H1 (cell line): ENCODE measurements at regions not wholly inside any gene's neighbourhood (a gene's known extent, or its start where the extent isn't known, plus 50 kb on each side); places are given as distances from the start of the nearest gene placed in this dataset.

Experiments used
- CTCF ChIA-PET: fragments of 300-600 bp; sonication (Branson Sonifier 250); formaldehyde crosslinking; loops from one replicate; lab custom pipeline; 2021; ENCODE audit not compliant: partially characterized antibody; lab: Charles Lee
- POLR2A ChIA-PET: fragments of 300-600 bp; sonication (Branson Sonifier 250); formaldehyde crosslinking; loops from one replicate; lab custom pipeline; 2021; ENCODE audit warnings: inconsistent platforms; ENCODE audit not compliant: partially characterized antibody; lab: Charles Lee
- DNase-seq, 2 experiments: peaks; one replicate each; pipeline versions ENCODE4 v3.0.0 to v3.0.0-alpha.2; 2010 to 2022; ENCODE audit warnings: low spot score in 2 of 2, low read depth in 1 of 2, mixed read lengths in 1 of 2
- FAIRE-seq: peaks from 2 replicates; lab custom pipeline; 2011; peaks lifted over from hg19 to GRCh38; lab: Jason Lieb, UNC
- H2AFZ ChIP-seq: 2 replicates; pipeline ENCODE4 v1.8.1; 2012; ENCODE audit warnings: low read length, inconsistent platforms
- H2AK5ac ChIP-seq: 2 replicates; pipeline ENCODE4 v1.6.1; 2013; ENCODE audit warnings: low read depth, low read length
- H2BK120ac ChIP-seq: replicated peaks from 2 replicates; pipeline ENCODE3; 2013; ENCODE audit warnings: low read depth, low read length, inconsistent platforms
- H2BK12ac ChIP-seq: 2 replicates; pipeline ENCODE4 v1.6.1; 2013; ENCODE audit warnings: low read depth, low read length
- H2BK15ac ChIP-seq: 2 replicates; pipeline ENCODE4 v1.6.1; 2013; ENCODE audit warnings: low read length
- H2BK20ac ChIP-seq: 2 replicates; pipeline ENCODE4 v1.6.1; 2013; ENCODE audit warnings: low read length
- H2BK5ac ChIP-seq: 2 replicates; pipeline ENCODE4 v1.6.1; 2013; ENCODE audit warnings: low read depth, low read length
- H3K14ac ChIP-seq: 2 replicates; pipeline ENCODE4 v1.6.1; 2013; ENCODE audit warnings: inconsistent platforms; ENCODE audit not compliant: insufficient read length
- H3K18ac ChIP-seq: 2 replicates; pipeline ENCODE4 v1.6.1; 2013; ENCODE audit warnings: low read length; ENCODE audit errors: extremely low read depth
- H3K23ac ChIP-seq: 2 replicates; pipeline ENCODE4 v1.6.1; 2013; ENCODE audit warnings: inconsistent platforms; ENCODE audit not compliant: insufficient read length
- H3K23me2 ChIP-seq: 2 replicates; pipeline ENCODE4 v1.6.1; 2013; ENCODE audit warnings: low read depth, low read length
- H3K27ac ChIP-seq: 2 replicates; pipeline ENCODE4 v1.6.1; 2011; ENCODE audit warnings: low read depth, low read length, inconsistent platforms
- H3K27me3 ChIP-seq, 4 experiments: replicated peaks in 1 of 4; 1 replicate in 1 of 4; 2 replicates in 3 of 4; pipeline versions ENCODE4 v1.6.1 to v1.8.1; 2011 to 2013; ENCODE audit warnings: low read length in 3 of 4, mild to moderate bottlenecking in 3 of 4, inconsistent platforms in 2 of 4, mixed read lengths in 2 of 4, moderate library complexity in 1 of 4; ENCODE audit not compliant: control insufficient read depth in 3 of 4, insufficient read depth in 3 of 4; ENCODE audit errors: extremely low read depth in 1 of 4
- H3K36me3 ChIP-seq, 4 experiments: 2 replicates each; pipeline versions ENCODE4 v1.6.1 to v1.8.1; 2011 to 2013; ENCODE audit warnings: mild to moderate bottlenecking in 4 of 4, low read length in 3 of 4, moderate library complexity in 2 of 4, control low read depth in 1 of 4, inconsistent platforms in 1 of 4; ENCODE audit not compliant: insufficient read depth in 4 of 4, control insufficient read depth in 2 of 4
- H3K4ac ChIP-seq: replicated peaks from 2 replicates; pipeline ENCODE3; 2013; ENCODE audit warnings: low read length, low read depth, mixed read lengths, inconsistent platforms; ENCODE audit not compliant: insufficient read length
- H3K4me1 ChIP-seq, 4 experiments: replicated peaks in 1 of 4; 1 replicate in 1 of 4; 2 replicates in 3 of 4; pipeline versions ENCODE4 v1.6.1 to v1.8.1; 2011 to 2013; ENCODE audit warnings: low read length in 3 of 4, inconsistent platforms in 2 of 4, mixed read lengths in 1 of 4; ENCODE audit not compliant: insufficient read depth in 4 of 4, control insufficient read depth in 3 of 4
- H3K4me2 ChIP-seq, 2 experiments: 2 replicates each; pipeline versions ENCODE4 v1.6.1 to v1.8.1; 2011 to 2013; ENCODE audit warnings: low read depth in 2 of 2, low read length in 2 of 2, control low read depth in 1 of 2, inconsistent platforms in 1 of 2, mild to moderate bottlenecking in 1 of 2; ENCODE audit not compliant: insufficient read depth in 1 of 2
- H3K4me3 ChIP-seq, 4 experiments: fragments of 200-600, 300-600 bp in 1 of 4; sonication (generic), shearing (Covaris generic), sonication (Bioruptor Twin) in 1 of 4; 2 replicates each; pipeline versions ENCODE4 v1.5.1 to v1.8.1; 2011 to 2016; ENCODE audit warnings: low read length in 4 of 4, low read depth in 3 of 4, control low read depth in 2 of 4, inconsistent platforms in 2 of 4, mild to moderate bottlenecking in 2 of 4, mixed read lengths in 1 of 4, moderate library complexity in 1 of 4; ENCODE audit not compliant: insufficient read depth in 2 of 4; ENCODE audit errors: extremely low read depth in 1 of 4
- H3K56ac ChIP-seq: replicated peaks from 2 replicates; pipeline ENCODE3; 2013; ENCODE audit warnings: low read depth, mild to moderate bottlenecking, mixed read lengths, low read length, inconsistent platforms; ENCODE audit not compliant: insufficient read length
- H3K79me1 ChIP-seq: 2 replicates; pipeline ENCODE4 v1.6.1; 2013; ENCODE audit warnings: low read depth, low read length, control low read depth
- H3K79me2 ChIP-seq, 2 experiments: 2 replicates each; pipeline versions ENCODE4 v1.6.1 to v1.8.1; 2012 to 2013; ENCODE audit warnings: low read length in 2 of 2, mild to moderate bottlenecking in 2 of 2, inconsistent platforms in 1 of 2; ENCODE audit not compliant: insufficient read depth in 2 of 2, control insufficient read depth in 1 of 2
- H3K9ac ChIP-seq, 4 experiments: replicated peaks in 1 of 4; 1 replicate in 1 of 4; 2 replicates in 3 of 4; pipeline versions ENCODE4 v1.6.1 to v1.8.1; 2011 to 2013; ENCODE audit warnings: low read depth in 3 of 4, low read length in 3 of 4, control low read depth in 2 of 4, mild to moderate bottlenecking in 2 of 4, moderate library complexity in 2 of 4, inconsistent platforms in 1 of 4; ENCODE audit errors: extremely low read depth in 1 of 4
- H3K9me3 ChIP-seq, 2 experiments: 2 replicates each; pipeline versions ENCODE4 v1.6.1 to v1.8.1; 2012 to 2013; ENCODE audit warnings: mild to moderate bottlenecking in 2 of 2, moderate library complexity in 2 of 2, control low read depth in 1 of 2, inconsistent platforms in 1 of 2, low read depth in 1 of 2, low read length in 1 of 2, mixed read lengths in 1 of 2; ENCODE audit not compliant: insufficient read depth in 2 of 2
- H4K20me1 ChIP-seq, 2 experiments: replicated peaks in 1 of 2; 2 replicates each; pipeline versions ENCODE3 to v1.8.1; 2011 to 2013; ENCODE audit warnings: inconsistent platforms in 2 of 2, low read length in 2 of 2, mild to moderate bottlenecking in 1 of 2; ENCODE audit not compliant: insufficient read depth in 2 of 2, control insufficient read depth in 1 of 2
- H4K5ac ChIP-seq: 2 replicates; pipeline ENCODE4 v1.6.1; 2013; ENCODE audit warnings: low read length, low read depth, mixed read lengths, inconsistent platforms; ENCODE audit not compliant: insufficient read length
- H4K8ac ChIP-seq: 2 replicates; pipeline ENCODE4 v1.8.0; 2013; ENCODE audit warnings: mild to moderate bottlenecking, moderate library complexity, low read length, inconsistent platforms; ENCODE audit not compliant: insufficient read depth; ENCODE audit errors: extremely low read depth
- H4K91ac ChIP-seq: replicated peaks from 2 replicates; pipeline ENCODE3; 2013; ENCODE audit warnings: low read length, mixed read lengths, inconsistent platforms; ENCODE audit not compliant: insufficient read length
- EGR1 ChIP-seq: IDR thresholded peaks from 2 replicates; pipeline ENCODE4 v1.6.1; 2011; ENCODE audit warnings: low read depth, low read length, borderline replicate concordance
- EZH2 ChIP-seq: fragments of 200-600 bp; sonication (generic); IDR thresholded peaks from 2 replicates; pipeline ENCODE4 v1.7.1; 2012; ENCODE audit warnings: low read depth, mild to moderate bottlenecking, moderate library complexity, low read length, inconsistent platforms; ENCODE audit not compliant: severe bottlenecking
- JUN ChIP-seq: IDR thresholded peaks from 2 replicates; pipeline ENCODE4 v1.6.1; 2011; ENCODE audit warnings: low read depth, mild to moderate bottlenecking, improper control_type of control experiment, low read length
- JUND ChIP-seq: IDR thresholded peaks from 2 replicates; pipeline ENCODE4 v1.6.1; 2011; ENCODE audit warnings: mild to moderate bottlenecking, improper control_type of control experiment, low read length
- RFX5 ChIP-seq: IDR thresholded peaks from 2 replicates; pipeline ENCODE4 v1.6.1; 2011; ENCODE audit warnings: low read depth, low read length, improper control_type of control experiment, borderline replicate concordance
- SP2 ChIP-seq: IDR thresholded peaks from 2 replicates; pipeline ENCODE4 v1.6.1; 2012; ENCODE audit warnings: mild to moderate bottlenecking, low read length, inconsistent platforms
- ZNF274 ChIP-seq: IDR thresholded peaks from 2 replicates; pipeline ENCODE4 v1.7.0; 2012; ENCODE audit warnings: low read length, borderline replicate concordance; ENCODE audit errors: extremely low read depth
- WGBS, 2 experiments: shearing (Covaris generic) in 1 of 2; methylation state at CpG; one replicate each; pipeline versions ENCODE4 v1.1.6 to v1.1.7; 2013 to 2015; ENCODE audit warnings: low lambda C conversion rate in 2 of 2, mixed read lengths in 2 of 2, inconsistent platforms in 1 of 2, low coverage in 1 of 2, missing lambda C conversion rate in 1 of 2; ENCODE audit not compliant: insufficient replicate concordance in 2 of 2, insufficient coverage in 1 of 2, insufficient read length in 1 of 2; ENCODE audit errors: extremely low coverage in 1 of 2, missing lambda C conversion rate in 1 of 2; 5-methylcytosine and 5-hydroxymethylcytosine counted together
- TF ChIP-seq, protein P1 (sequence below), 3 experiments: IDR thresholded peaks; 1 replicate in 2 of 3; 2 replicates in 1 of 3; pipeline versions ENCODE4 v1.5.1 to v1.6.1; 2011; ENCODE audit warnings: low read length in 3 of 3, mild to moderate bottlenecking in 3 of 3, inconsistent platforms in 2 of 3, low read depth in 1 of 3, moderate library complexity in 1 of 3; ENCODE audit not compliant: insufficient read depth in 1 of 3; ENCODE audit errors: control extremely low read depth in 1 of 3

DNA sequence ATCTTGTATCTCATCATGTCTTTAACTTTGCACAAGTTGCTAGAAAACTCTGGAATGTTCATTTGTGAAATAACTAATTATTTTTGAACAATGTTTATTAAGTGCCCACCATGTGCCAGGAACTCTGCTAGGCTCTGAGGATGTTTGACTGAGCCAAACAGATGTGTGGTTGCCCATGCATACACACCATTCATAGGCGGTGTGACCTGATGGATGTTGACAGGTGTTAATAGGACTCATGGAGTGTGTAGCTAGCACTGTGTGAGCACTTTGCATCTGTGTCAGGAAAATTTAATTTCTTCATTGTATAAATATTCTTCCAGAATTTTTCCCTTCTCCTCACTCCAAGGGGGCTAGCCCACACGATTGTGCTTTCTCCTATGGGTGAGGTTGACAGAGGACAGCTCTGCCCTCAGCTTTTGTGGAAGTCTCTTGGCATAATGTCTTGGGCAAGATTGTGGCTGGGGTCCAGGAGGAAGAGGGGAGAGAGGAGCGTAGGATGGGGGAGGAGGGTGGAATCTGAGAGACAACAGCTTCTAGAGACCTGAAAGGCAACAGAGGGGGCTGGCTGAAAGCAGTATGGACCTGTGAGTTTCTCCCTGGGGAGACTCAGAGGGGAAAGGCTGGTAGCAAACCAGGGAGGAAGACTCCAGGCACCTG lies 214.6 kb upstream of the CXCR4 start:
- no peak for FAIRE-seq
- POLR2A ChIA-PET: no interaction called here
- CTCF ChIA-PET: interaction anchor here (0.8 kb wide), 1 partner anchor 588 kb away, joined by 3 read pairs; no protein-coding TSS in a partner anchor

More for the DNA sequence above, 214.6 kb upstream of the CXCR4 start:
- H3K23me2 ChIP-seq: no peaks in the 10 kb centered on the region
- H3K27ac ChIP-seq: no peak overlapping the region
- H2AK5ac ChIP-seq: no peak overlapping the region
- H2BK5ac ChIP-seq: no peak overlapping the region
- no peak overlapping the region for H2BK120ac ChIP-seq
- H3K23ac ChIP-seq: no peak overlapping the region
- TF ChIP-seq JUND (no peak), EZH2 (no peak), ZNF274 (no peak), JUN (no peak), RFX5 (no peak), EGR1 (no peak), SP2 (no peak)
- TF ChIP-seq, protein P1, sequence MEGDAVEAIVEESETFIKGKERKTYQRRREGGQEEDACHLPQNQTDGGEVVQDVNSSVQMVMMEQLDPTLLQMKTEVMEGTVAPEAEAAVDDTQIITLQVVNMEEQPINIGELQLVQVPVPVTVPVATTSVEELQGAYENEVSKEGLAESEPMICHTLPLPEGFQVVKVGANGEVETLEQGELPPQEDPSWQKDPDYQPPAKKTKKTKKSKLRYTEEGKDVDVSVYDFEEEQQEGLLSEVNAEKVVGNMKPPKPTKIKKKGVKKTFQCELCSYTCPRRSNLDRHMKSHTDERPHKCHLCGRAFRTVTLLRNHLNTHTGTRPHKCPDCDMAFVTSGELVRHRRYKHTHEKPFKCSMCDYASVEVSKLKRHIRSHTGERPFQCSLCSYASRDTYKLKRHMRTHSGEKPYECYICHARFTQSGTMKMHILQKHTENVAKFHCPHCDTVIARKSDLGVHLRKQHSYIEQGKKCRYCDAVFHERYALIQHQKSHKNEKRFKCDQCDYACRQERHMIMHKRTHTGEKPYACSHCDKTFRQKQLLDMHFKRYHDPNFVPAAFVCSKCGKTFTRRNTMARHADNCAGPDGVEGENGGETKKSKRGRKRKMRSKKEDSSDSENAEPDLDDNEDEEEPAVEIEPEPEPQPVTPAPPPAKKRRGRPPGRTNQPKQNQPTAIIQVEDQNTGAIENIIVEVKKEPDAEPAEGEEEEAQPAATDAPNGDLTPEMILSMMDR (IDR thresholded peaks at IDR 0.05; ENCODE audit: control extremely low read depth in 1 of 3, insufficient read depth in 1 of 3, low read depth in 1 of 3, low read length in 3 of 3): no peak
- DNase-seq: no peak
- no peak overlapping the region for H2BK20ac ChIP-seq
- H3K18ac ChIP-seq: no peak overlapping the region
- H4K91ac ChIP-seq: no peak overlapping the region
- no peaks in the 10 kb centered on the region for H3K79me2 ChIP-seq
- no peak overlapping the region for H4K5ac ChIP-seq
- H3K4ac ChIP-seq: no peak overlapping the region
- no peak overlapping the region for H3K9ac ChIP-seq
- no peak overlapping the region for H3K56ac ChIP-seq
- peaks cover 2 to 5% (median 4%) of the 10 kb centered on the region in 4 experiments; a peak in 3 of 7 replicates for H3K4me1 ChIP-seq
- no peak overlapping the region for H2BK15ac ChIP-seq
- H2BK12ac ChIP-seq: no peak overlapping the region
- H3K79me1 ChIP-seq: no peaks in the 10 kb centered on the region
- no peak overlapping the region for H2AFZ ChIP-seq
- H3K4me2 ChIP-seq: no peak overlapping the region
- H3K9me3 ChIP-seq: no peaks in the 10 kb centered on the region
- H3K27me3 ChIP-seq: no peaks in the 10 kb centered on the region
- WGBS, 2 experiments: 80% methylated on average over 3 of the region's 3 CpGs; no CpG with 5 or more reads in 1 of the 2 experiments
- no peak overlapping the region for H3K14ac ChIP-seq
- no peak overlapping the region for H3K4me3 ChIP-seq
- no peaks in the 10 kb centered on the region for H4K20me1 ChIP-seq
- H3K36me3 ChIP-seq: no peaks in the 10 kb centered on the region
- no peak overlapping the region for H4K8ac ChIP-seq
